GM23338 (cell line): ENCODE measurements at regions not wholly inside any gene's neighbourhood (a gene's known extent, or its start where the extent isn't known, plus 50 kb on each side); places are given as distances from the start of the nearest gene placed in this dataset.

Experiments
- ATAC-seq: fragments of 200-7000 bp; cut with Tn5 transposase; 3 replicates; pipeline ENCODE4 v1.9.1; 2020
- DNase-seq: peaks from one replicate; pipeline ENCODE4 v3.0.0-alpha.2; 2015; ENCODE audit warnings: low spot score
- H2AFZ ChIP-seq: fragments of 200-600 bp; sonication (generic); 2 replicates; pipeline ENCODE4 v1.8.0; 2016; ENCODE audit warnings: antibody characterized with exemption, mild to moderate bottlenecking, moderate library complexity
- H3F3A ChIP-seq: fragments of 200-600 bp; sonication (generic); replicated peaks from 2 replicates; pipeline ENCODE4 v1.8.0; 2017; ENCODE audit warnings: antibody characterized with exemption, mixed run types, low read depth
- H3K27ac ChIP-seq: fragments of 200-600 bp; sonication (generic); 2 replicates; pipeline ENCODE4 v1.6.1; 2016; ENCODE audit warnings: low read depth
- H3K27me3 ChIP-seq: fragments of 200-600 bp; sonication (generic); 2 replicates; pipeline ENCODE4 v1.8.0; 2016; ENCODE audit warnings: mild to moderate bottlenecking, mixed run types, moderate library complexity; ENCODE audit not compliant: insufficient read depth
- H3K36me3 ChIP-seq: fragments of 200-600 bp; sonication (generic); 2 replicates; pipeline ENCODE4 v1.8.0; 2016; ENCODE audit warnings: mild to moderate bottlenecking; ENCODE audit not compliant: insufficient read depth
- H3K4me1 ChIP-seq: fragments of 200-600 bp; sonication (generic); 2 replicates; pipeline ENCODE4 v1.8.0; 2016; ENCODE audit warnings: mild to moderate bottlenecking, moderate library complexity; ENCODE audit not compliant: insufficient read depth
- H3K4me2 ChIP-seq: fragments of 200-600 bp; sonication (generic); 2 replicates; pipeline ENCODE4 v1.7.1; 2017; ENCODE audit warnings: mixed run types
- H3K4me3 ChIP-seq: fragments of 200-600 bp; sonication (generic); 2 replicates; pipeline ENCODE4 v1.6.1; 2016; ENCODE audit warnings: mixed run types
- H3K79me2 ChIP-seq: fragments of 200-600 bp; sonication (generic); replicated peaks from 2 replicates; pipeline ENCODE4 v1.8.0; 2017; ENCODE audit warnings: mild to moderate bottlenecking; ENCODE audit not compliant: insufficient read depth
- H3K9me2 ChIP-seq: fragments of 200-600 bp; sonication (generic); 2 replicates; pipeline ENCODE4 v1.8.0; 2017; ENCODE audit not compliant: insufficient read depth
- H4K20me1 ChIP-seq: fragments of 200-600 bp; sonication (generic); replicated peaks from 2 replicates; pipeline ENCODE4 v1.8.0; 2017; ENCODE audit warnings: mild to moderate bottlenecking; ENCODE audit not compliant: insufficient read depth
- H3K27ac Mint-ChIP-seq: 2 replicates; pipeline ENCODE4 v1.8.0; 2020; ENCODE audit warnings: inconsistent platforms, mild to moderate bottlenecking, moderate library complexity, mixed read lengths
- H3K27me3 Mint-ChIP-seq: 3 replicates; pipeline ENCODE4 v1.8.0; 2022; ENCODE audit warnings: low read depth, mild to moderate bottlenecking, moderate library complexity, mixed read lengths, inconsistent platforms; ENCODE audit not compliant: insufficient read depth, poor library complexity
- H3K36me3 Mint-ChIP-seq: 3 replicates; pipeline ENCODE4 v1.8.0; 2021; ENCODE audit warnings: low read depth, mild to moderate bottlenecking, inconsistent platforms, moderate library complexity, mixed read lengths
- H3K4me1 Mint-ChIP-seq: 3 replicates; pipeline ENCODE4 v1.8.0; 2020; ENCODE audit warnings: mild to moderate bottlenecking, inconsistent platforms, mixed read lengths
- H3K4me3 Mint-ChIP-seq: 3 replicates; pipeline ENCODE4 v1.8.0; 2021; ENCODE audit warnings: moderate library complexity, mild to moderate bottlenecking, inconsistent platforms, mixed read lengths
- H3K9me3 Mint-ChIP-seq: 3 replicates; pipeline ENCODE4 v1.8.0; 2020; ENCODE audit warnings: moderate library complexity, mild to moderate bottlenecking, inconsistent platforms, mixed read lengths
- CREB1 ChIP-seq: fragments of 250-450 bp; sonication (Bioruptor Pico); IDR thresholded peaks from 2 replicates; pipeline ENCODE4 v1.5.0; 2020; ENCODE audit warnings: low read depth, mild to moderate bottlenecking, moderate library complexity
- JUNB ChIP-seq: IDR thresholded peaks from one replicate; pipeline ENCODE4 v1.6.1; 2016; ENCODE audit warnings: antibody characterized with exemption; ENCODE audit not compliant: unreplicated experiment
- NANOG ChIP-seq: IDR thresholded peaks from 2 replicates; pipeline ENCODE4 v1.6.1; 2016; ENCODE audit warnings: antibody characterized with exemption, borderline replicate concordance
- POLR2AphosphoS5 ChIP-seq: IDR thresholded peaks from 2 replicates; pipeline ENCODE4 v1.6.1; 2016; ENCODE audit warnings: antibody characterized with exemption, low read depth
- STAT1 ChIP-seq: IDR thresholded peaks from one replicate; pipeline ENCODE4 v1.6.1; 2016; ENCODE audit warnings: antibody characterized with exemption; ENCODE audit not compliant: unreplicated experiment
- TF ChIP-seq, protein P1 (sequence below): IDR thresholded peaks from one replicate; pipeline ENCODE4 v1.6.1; 2018; ENCODE audit warnings: antibody characterized with exemption; ENCODE audit not compliant: unreplicated experiment
- TF ChIP-seq, protein P2 (sequence below): fragments of 250-450 bp; sonication (Bioruptor Pico); IDR thresholded peaks from 2 replicates; pipeline ENCODE4 v1.5.0; 2020; ENCODE audit warnings: mild to moderate bottlenecking, moderate library complexity
- TF ChIP-seq, protein P3 (sequence below): IDR thresholded peaks from 2 replicates; pipeline ENCODE4 v1.6.1; 2016; ENCODE audit warnings: antibody characterized with exemption

DNA sequence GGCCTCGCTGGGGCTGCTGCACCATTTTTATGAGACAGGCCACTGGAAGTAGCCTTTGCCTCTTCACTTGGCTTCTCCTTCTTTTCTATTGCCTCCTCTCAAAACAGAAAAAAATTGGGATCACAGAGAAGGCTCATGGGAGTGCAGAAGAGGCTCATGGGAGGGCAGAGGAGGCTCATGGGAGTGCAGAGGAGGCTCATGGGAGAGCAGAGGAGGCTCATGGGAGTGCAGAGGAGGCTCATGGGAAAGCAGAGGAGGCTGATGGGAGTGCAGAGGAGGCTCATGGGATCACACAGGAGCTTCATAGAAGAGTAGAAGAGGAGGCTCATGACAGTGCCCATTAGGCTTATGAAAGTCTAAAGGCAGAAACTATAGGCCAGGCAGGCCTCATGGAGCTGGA, 211.2 kb downstream of the IRF8 start:
- H4K20me1 ChIP-seq, result no peaks in the 10 kb centered on the region
- no peak overlapping the region for H3K4me3 ChIP-seq
- DNase-seq (no peak), ATAC-seq (no peak)
- peaks cover 5% of the 10 kb centered on the region; the same call in 1 of the 2 replicates for H3K4me1 ChIP-seq
- TF ChIP-seq CREB1 (CRISPR knock-in tag) (no peak), POLR2AphosphoS5 (no peak), STAT1 (no peak), JUNB (no peak)
- TF ChIP-seq, protein P1, sequence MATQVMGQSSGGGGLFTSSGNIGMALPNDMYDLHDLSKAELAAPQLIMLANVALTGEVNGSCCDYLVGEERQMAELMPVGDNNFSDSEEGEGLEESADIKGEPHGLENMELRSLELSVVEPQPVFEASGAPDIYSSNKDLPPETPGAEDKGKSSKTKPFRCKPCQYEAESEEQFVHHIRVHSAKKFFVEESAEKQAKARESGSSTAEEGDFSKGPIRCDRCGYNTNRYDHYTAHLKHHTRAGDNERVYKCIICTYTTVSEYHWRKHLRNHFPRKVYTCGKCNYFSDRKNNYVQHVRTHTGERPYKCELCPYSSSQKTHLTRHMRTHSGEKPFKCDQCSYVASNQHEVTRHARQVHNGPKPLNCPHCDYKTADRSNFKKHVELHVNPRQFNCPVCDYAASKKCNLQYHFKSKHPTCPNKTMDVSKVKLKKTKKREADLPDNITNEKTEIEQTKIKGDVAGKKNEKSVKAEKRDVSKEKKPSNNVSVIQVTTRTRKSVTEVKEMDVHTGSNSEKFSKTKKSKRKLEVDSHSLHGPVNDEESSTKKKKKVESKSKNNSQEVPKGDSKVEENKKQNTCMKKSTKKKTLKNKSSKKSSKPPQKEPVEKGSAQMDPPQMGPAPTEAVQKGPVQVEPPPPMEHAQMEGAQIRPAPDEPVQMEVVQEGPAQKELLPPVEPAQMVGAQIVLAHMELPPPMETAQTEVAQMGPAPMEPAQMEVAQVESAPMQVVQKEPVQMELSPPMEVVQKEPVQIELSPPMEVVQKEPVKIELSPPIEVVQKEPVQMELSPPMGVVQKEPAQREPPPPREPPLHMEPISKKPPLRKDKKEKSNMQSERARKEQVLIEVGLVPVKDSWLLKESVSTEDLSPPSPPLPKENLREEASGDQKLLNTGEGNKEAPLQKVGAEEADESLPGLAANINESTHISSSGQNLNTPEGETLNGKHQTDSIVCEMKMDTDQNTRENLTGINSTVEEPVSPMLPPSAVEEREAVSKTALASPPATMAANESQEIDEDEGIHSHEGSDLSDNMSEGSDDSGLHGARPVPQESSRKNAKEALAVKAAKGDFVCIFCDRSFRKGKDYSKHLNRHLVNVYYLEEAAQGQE, result no peak
- H3K27ac Mint-ChIP-seq, result no peak overlapping the region
- H3K9me2 ChIP-seq, result peaks cover 10% of the 10 kb centered on the region
- H3K9me3 Mint-ChIP-seq, result no peaks in the 10 kb centered on the region; the same call in 2 of the 3 replicates
- H3F3A ChIP-seq, result peaks cover 16% of the 10 kb centered on the region
- no peaks in the 10 kb centered on the region for H3K36me3 ChIP-seq
- H3K36me3 Mint-ChIP-seq, result no peaks in the 10 kb centered on the region
- peaks cover 2% of the 10 kb centered on the region for H3K27me3 Mint-ChIP-seq
- no peak overlapping the region for H3K27ac ChIP-seq
- no peaks in the 10 kb centered on the region for H3K79me2 ChIP-seq
- no peak overlapping the region for H3K4me2 ChIP-seq
- no peak overlapping the region for H3K4me3 Mint-ChIP-seq
- H2AFZ ChIP-seq, result no peak overlapping the region
- peaks cover 5% of the 10 kb centered on the region for H3K4me1 Mint-ChIP-seq
- no peaks in the 10 kb centered on the region for H3K27me3 ChIP-seq

DNA sequence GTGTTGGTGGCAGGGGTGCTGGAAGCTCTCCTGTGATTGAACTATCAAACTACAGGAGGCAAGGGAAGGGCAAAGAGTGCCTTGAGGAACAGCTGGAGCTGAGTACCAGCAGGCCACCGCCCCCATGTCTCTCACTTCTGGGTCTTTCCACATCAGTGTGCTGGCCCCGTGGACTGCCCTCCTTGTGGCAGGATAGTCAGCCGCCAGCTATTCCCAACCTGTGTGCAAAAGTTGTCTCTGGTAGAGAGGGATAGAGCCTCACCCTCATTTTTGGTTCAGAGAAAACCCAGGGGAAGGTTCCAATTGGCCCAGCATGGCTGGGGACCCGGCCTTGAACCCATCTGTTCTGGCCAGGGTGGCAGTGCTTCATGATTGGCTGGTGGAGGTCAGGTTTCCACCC, 211.8 kb downstream of the IRF8 start:
- H3K4me1 Mint-ChIP-seq, result peaks cover 9% of the 10 kb centered on the region
- no peak overlapping the region for H2AFZ ChIP-seq
- no peak for TF ChIP-seq NANOG
- TF ChIP-seq, protein P2, sequence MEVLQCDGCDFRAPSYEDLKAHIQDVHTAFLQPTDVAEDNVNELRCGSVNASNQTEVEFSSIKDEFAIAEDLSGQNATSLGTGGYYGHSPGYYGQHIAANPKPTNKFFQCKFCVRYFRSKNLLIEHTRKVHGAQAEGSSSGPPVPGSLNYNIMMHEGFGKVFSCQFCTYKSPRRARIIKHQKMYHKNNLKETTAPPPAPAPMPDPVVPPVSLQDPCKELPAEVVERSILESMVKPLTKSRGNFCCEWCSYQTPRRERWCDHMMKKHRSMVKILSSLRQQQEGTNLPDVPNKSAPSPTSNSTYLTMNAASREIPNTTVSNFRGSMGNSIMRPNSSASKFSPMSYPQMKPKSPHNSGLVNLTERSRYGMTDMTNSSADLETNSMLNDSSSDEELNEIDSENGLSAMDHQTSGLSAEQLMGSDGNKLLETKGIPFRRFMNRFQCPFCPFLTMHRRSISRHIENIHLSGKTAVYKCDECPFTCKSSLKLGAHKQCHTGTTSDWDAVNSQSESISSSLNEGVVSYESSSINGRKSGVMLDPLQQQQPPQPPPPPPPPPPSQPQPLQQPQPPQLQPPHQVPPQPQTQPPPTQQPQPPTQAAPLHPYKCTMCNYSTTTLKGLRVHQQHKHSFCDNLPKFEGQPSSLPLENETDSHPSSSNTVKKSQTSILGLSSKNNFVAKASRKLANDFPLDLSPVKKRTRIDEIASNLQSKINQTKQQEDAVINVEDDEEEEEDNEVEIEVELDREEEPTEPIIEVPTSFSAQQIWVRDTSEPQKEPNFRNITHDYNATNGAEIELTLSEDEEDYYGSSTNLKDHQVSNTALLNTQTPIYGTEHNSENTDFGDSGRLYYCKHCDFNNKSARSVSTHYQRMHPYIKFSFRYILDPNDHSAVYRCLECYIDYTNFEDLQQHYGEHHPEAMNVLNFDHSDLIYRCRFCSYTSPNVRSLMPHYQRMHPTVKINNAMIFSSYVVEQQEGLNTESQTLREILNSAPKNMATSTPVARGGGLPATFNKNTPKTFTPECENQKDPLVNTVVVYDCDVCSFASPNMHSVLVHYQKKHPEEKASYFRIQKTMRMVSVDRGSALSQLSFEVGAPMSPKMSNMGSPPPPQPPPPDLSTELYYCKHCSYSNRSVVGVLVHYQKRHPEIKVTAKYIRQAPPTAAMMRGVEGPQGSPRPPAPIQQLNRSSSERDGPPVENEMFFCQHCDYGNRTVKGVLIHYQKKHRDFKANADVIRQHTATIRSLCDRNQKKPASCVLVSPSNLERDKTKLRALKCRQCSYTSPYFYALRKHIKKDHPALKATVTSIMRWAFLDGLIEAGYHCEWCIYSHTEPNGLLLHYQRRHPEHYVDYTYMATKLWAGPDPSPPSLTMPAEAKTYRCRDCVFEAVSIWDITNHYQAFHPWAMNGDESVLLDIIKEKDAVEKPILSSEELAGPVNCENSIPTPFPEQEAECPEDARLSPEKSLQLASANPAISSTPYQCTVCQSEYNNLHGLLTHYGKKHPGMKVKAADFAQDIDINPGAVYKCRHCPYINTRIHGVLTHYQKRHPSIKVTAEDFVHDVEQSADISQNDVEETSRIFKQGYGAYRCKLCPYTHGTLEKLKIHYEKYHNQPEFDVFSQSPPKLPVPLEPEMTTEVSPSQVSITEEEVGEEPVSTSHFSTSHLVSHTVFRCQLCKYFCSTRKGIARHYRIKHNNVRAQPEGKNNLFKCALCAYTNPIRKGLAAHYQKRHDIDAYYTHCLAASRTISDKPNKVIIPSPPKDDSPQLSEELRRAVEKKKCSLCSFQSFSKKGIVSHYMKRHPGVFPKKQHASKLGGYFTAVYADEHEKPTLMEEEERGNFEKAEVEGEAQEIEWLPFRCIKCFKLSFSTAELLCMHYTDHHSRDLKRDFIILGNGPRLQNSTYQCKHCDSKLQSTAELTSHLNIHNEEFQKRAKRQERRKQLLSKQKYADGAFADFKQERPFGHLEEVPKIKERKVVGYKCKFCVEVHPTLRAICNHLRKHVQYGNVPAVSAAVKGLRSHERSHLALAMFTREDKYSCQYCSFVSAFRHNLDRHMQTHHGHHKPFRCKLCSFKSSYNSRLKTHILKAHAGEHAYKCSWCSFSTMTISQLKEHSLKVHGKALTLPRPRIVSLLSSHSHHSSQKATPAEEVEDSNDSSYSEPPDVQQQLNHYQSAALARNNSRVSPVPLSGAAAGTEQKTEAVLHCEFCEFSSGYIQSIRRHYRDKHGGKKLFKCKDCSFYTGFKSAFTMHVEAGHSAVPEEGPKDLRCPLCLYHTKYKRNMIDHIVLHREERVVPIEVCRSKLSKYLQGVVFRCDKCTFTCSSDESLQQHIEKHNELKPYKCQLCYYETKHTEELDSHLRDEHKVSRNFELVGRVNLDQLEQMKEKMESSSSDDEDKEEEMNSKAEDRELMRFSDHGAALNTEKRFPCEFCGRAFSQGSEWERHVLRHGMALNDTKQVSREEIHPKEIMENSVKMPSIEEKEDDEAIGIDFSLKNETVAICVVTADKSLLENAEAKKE (CRISPR knock-in tag), result no peak
- TF ChIP-seq, protein P1, result no peak
- TF ChIP-seq, protein P3, sequence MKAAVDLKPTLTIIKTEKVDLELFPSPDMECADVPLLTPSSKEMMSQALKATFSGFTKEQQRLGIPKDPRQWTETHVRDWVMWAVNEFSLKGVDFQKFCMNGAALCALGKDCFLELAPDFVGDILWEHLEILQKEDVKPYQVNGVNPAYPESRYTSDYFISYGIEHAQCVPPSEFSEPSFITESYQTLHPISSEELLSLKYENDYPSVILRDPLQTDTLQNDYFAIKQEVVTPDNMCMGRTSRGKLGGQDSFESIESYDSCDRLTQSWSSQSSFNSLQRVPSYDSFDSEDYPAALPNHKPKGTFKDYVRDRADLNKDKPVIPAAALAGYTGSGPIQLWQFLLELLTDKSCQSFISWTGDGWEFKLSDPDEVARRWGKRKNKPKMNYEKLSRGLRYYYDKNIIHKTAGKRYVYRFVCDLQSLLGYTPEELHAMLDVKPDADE, result no peak

More for the DNA sequence above, 211.8 kb downstream of the IRF8 start:
- Histone ChIP-seq H3K36me3 (no peaks in the 10 kb centered on the region), H3K4me2 (no peak overlapping the region), H3F3A (peaks cover 16% of the 10 kb centered on the region), H3K4me3 (no peak overlapping the region), H4K20me1 (no peaks in the 10 kb centered on the region), H3K27me3 (no peaks in the 10 kb centered on the region), H3K9me2 (peaks cover 10% of the 10 kb centered on the region), H3K4me1 (peaks cover 5% of the 10 kb centered on the region; the same call in 1 of the 2 replicates), H3K27ac (no peak overlapping the region), H3K79me2 (no peaks in the 10 kb centered on the region)
- no peaks in the 10 kb centered on the region for H3K36me3 Mint-ChIP-seq
- H3K9me3 Mint-ChIP-seq, result no peaks in the 10 kb centered on the region; the same call in 2 of the 3 replicates
- no peak overlapping the region for H3K4me3 Mint-ChIP-seq
- DNase-seq (no peak), ATAC-seq (no peak)
- peaks cover 5% of the 10 kb centered on the region for H3K27me3 Mint-ChIP-seq
- no peak overlapping the region for H3K27ac Mint-ChIP-seq
